ENCODE measurements at regions not wholly inside any gene's neighbourhood (a gene's known extent, or its start where the extent isn't known, plus 50 kb on each side); places are given as distances from the start of the nearest gene placed in this dataset.

- TF ChIP-seq USF2 (IDR thresholded peaks at IDR 0.05; ENCODE audit: borderline replicate concordance, low read depth, low read length) (no peak), EP300 (IDR thresholded peaks at IDR 0.05; ENCODE audit: borderline replicate concordance in 1 of 2, low read depth in 1 of 2, low read length in 1 of 2) (no peak), MAX (IDR thresholded peaks at IDR 0.05; ENCODE audit: low read depth) (no peak), ZBTB33 (IDR thresholded peaks at IDR 0.05; ENCODE audit: borderline replicate concordance, low read depth) (no peak), FOXM1 (IDR thresholded peaks at IDR 0.05; ENCODE audit: low read depth) (no peak), POLR2AphosphoS5 (IDR thresholded peaks at IDR 0.05; ENCODE audit: low read depth, low read length) (no peak), NRF1 (IDR thresholded peaks at IDR 0.05; ENCODE audit: low read depth, low read length) (no peak), FOXJ3 (CRISPR knock-in tag; IDR thresholded peaks at IDR 0.05) (no peak), SMC3 (IDR thresholded peaks at IDR 0.05; ENCODE audit: low read depth, low read length) (no peak), RFX5 (IDR thresholded peaks at IDR 0.05; ENCODE audit: low read length) (no peak)
- TF ChIP-seq, protein P1, sequence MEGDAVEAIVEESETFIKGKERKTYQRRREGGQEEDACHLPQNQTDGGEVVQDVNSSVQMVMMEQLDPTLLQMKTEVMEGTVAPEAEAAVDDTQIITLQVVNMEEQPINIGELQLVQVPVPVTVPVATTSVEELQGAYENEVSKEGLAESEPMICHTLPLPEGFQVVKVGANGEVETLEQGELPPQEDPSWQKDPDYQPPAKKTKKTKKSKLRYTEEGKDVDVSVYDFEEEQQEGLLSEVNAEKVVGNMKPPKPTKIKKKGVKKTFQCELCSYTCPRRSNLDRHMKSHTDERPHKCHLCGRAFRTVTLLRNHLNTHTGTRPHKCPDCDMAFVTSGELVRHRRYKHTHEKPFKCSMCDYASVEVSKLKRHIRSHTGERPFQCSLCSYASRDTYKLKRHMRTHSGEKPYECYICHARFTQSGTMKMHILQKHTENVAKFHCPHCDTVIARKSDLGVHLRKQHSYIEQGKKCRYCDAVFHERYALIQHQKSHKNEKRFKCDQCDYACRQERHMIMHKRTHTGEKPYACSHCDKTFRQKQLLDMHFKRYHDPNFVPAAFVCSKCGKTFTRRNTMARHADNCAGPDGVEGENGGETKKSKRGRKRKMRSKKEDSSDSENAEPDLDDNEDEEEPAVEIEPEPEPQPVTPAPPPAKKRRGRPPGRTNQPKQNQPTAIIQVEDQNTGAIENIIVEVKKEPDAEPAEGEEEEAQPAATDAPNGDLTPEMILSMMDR (IDR thresholded peaks at IDR 0.05): no peak
- TF ChIP-seq, protein P2, sequence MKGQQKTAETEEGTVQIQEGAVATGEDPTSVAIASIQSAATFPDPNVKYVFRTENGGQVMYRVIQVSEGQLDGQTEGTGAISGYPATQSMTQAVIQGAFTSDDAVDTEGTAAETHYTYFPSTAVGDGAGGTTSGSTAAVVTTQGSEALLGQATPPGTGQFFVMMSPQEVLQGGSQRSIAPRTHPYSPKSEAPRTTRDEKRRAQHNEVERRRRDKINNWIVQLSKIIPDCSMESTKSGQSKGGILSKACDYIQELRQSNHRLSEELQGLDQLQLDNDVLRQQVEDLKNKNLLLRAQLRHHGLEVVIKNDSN (IDR thresholded peaks at IDR 0.05; ENCODE audit: borderline replicate concordance, low read depth): no peak
Measured at GRCh38 chr6:132907914-132908313, 93.5 kb downstream of the RPS12 start.

Measured in SK-N-SH (cell line).